SH-SY5Y (cell line): ENCODE measurements at regions not wholly inside any gene's neighbourhood (a gene's known extent, or its start where the extent isn't known, plus 50 kb on each side); places are given as distances from the start of the nearest gene placed in this dataset.

ENCODE experiments used
- GATA2 ChIP-seq: IDR thresholded peaks from 2 replicates; pipeline ENCODE4 v1.6.1; 2011; ENCODE audit warnings: mild to moderate bottlenecking, low read depth, low read length
- GATA3 ChIP-seq: IDR thresholded peaks from 2 replicates; pipeline ENCODE4 v1.6.1; 2011; ENCODE audit warnings: low read depth, mild to moderate bottlenecking, low read length, moderate library complexity

- no peak for TF ChIP-seq GATA3
- TF ChIP-seq GATA2 = no peak
Observed at GRCh38 chr6:96683819-96684528, 121.0 kb downstream of the FHL5 start.

GRCh38 chr6:96682017-96682416 is 119.1 kb downstream of the FHL5 start:
- TF ChIP-seq GATA3 (no peak), GATA2 (no peak)

GRCh38 chr6:96675597-96675996 is 112.7 kb downstream of the FHL5 start:
- TF ChIP-seq GATA2 = no peak
- TF ChIP-seq GATA3 = no peak
